Coronary artery (tissue), 2 donors: ENCODE measurements at regions not wholly inside any gene's neighbourhood (a gene's known extent, or its start where the extent isn't known, plus 50 kb on each side); places are given as distances from the start of the nearest gene placed in this dataset.

ENCODE experiments used
- DNase-seq: peaks from one replicate; pipeline ENCODE4 v3.0.0-alpha.2; 2017; ENCODE audit warnings: low spot score
- H3K27ac ChIP-seq, 2 donors: fragments of 200-600 bp; sonication (generic); one replicate each; pipeline ENCODE4 v1.5.1; 2016 to 2019
- H3K4me3 ChIP-seq: fragments of 200-600 bp; sonication (generic); 2 replicates; pipeline ENCODE4 v1.5.1; 2016; ENCODE audit warnings: mild to moderate bottlenecking, moderate library complexity
- TF ChIP-seq, protein P1 (sequence below): fragments of 200-600 bp; sonication (generic); IDR thresholded peaks from one replicate; pipeline ENCODE4 v1.5.1; 2019; ENCODE audit warnings: antibody characterized with exemption

DNA sequence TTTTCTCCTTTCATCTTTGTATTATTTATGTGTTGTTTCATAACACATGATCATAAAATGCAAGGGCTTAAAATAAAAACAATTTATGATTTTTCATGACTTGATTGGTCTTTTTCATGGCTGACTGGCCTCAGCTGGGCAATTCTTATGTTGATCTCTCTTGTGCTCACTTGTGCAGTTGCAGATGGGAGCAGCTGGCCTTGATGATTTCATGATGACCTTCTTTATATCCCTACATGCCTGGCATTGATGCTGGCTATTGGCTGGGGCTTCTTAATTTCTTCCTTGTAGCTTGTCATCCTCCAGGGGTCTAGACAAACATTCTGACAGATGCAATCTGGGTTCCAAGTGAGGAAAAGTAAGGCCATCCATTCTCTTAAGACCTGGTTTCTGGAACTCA, 1832.8 kb upstream of the FLRT2 start:
- TF ChIP-seq, protein P1, sequence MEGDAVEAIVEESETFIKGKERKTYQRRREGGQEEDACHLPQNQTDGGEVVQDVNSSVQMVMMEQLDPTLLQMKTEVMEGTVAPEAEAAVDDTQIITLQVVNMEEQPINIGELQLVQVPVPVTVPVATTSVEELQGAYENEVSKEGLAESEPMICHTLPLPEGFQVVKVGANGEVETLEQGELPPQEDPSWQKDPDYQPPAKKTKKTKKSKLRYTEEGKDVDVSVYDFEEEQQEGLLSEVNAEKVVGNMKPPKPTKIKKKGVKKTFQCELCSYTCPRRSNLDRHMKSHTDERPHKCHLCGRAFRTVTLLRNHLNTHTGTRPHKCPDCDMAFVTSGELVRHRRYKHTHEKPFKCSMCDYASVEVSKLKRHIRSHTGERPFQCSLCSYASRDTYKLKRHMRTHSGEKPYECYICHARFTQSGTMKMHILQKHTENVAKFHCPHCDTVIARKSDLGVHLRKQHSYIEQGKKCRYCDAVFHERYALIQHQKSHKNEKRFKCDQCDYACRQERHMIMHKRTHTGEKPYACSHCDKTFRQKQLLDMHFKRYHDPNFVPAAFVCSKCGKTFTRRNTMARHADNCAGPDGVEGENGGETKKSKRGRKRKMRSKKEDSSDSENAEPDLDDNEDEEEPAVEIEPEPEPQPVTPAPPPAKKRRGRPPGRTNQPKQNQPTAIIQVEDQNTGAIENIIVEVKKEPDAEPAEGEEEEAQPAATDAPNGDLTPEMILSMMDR, result no peak
- DNase-seq, result no peak
- no peak overlapping the region for H3K4me3 ChIP-seq
- H3K27ac ChIP-seq, result no peak overlapping the region

DNA sequence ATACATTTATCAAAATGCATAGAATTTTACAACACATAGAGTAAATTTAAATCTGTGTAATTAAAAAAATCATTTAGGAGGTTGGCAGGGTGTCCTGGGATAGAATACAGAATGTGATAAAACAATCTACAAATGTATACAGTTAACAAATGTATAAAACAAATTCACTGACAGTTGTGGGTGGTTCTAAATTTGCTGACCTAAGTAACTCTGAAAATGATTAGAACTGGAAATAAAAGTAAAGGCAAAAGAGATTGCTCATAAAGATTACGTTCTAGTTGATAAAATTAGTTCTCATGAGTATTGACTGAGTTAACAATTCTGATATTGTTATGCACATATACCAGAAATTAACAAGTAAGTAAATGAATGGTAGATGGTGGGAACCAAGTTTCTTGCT, 1827.3 kb upstream of the FLRT2 start:
- no peak overlapping the region for H3K27ac ChIP-seq

DNA sequence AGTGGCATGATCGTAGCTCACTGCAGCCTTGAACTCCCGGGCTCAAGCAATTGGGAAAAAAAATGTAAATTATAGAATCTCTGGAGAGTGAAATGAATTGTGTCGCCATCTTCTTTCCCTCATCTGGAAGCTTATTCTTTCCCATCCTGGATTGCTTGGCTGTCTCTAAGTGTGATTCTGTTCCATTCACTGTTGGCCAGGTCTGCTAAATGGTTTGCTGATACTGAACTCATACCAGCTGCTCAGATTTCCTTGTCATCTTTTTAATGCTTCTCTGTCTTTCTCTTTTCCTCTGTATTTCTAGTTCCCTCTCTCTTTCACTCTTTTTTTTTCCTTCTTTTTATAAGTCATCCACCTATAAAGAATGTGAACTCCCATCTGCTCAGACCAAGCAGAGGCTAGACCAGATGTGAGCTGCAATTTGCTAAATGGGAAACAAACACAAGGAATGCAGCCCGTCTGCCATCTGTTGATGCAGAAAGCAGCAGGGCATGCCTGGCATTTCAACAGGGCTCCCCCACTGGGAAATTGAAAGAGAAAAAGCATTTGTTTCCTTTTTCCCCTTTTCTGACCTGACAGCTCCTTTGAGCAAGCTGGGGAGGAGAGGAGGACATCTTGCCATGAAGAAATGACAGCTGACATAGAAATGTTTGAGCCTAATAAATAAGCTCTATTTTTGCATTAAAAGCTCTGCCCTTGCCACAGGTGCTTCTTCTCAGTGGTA, 1823.6 kb upstream of the FLRT2 start:
- no peak for DNase-seq
- TF ChIP-seq, protein P1, result no peak
- H3K4me3 ChIP-seq, result no peak overlapping the region
- H3K27ac ChIP-seq, result no peak overlapping the region

More for the DNA sequence above, 1827.3 kb upstream of the FLRT2 start:
- TF ChIP-seq, protein P1, result no peak
- no peak for DNase-seq
- H3K4me3 ChIP-seq, result no peak overlapping the region

DNA sequence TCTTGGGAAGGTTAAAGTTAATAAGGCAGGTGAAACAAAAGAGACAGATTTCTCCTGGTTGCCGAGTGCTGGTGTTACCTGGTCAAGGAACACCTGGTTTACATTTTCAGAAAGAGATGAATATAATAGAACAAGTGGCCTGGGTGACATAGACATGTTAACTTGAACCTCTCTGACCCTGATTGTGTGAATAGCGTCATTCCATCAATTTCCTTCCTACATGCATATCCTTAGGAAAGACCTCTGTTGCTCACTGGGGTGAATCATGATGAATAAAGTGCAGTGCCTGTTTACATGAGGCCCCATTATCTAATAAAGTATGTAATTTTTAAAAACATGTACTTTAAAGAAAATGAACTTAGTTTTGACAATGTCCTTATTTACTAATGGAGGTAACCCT, 1822.9 kb upstream of the FLRT2 start:
- Histone ChIP-seq H3K4me3 (no peak overlapping the region), H3K27ac (no peak overlapping the region)
- TF ChIP-seq, protein P1, result no peak
- DNase-seq, result no peak

DNA sequence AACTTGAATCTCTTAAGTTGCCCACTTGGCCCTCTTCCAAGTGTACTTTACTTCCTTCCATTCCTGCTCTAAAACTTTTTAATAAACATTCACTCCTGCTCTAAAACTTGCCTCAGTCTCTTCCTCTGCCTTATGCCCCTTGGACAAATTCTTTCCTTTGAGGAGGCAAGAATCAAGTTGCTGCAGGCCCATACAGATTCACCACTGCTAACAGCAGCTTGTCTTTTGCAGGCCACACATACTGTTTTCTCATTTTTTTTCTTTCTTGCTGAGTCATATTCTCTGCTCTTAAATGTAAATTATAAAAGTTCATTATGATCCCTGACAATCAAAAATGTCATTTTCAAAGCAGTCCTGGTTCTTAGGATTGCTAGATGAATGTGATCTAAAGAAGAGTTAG, 1820.8 kb upstream of the FLRT2 start:
- TF ChIP-seq, protein P1, result no peak
- Histone ChIP-seq H3K4me3 (no peak overlapping the region), H3K27ac (no peak overlapping the region)
- no peak for DNase-seq

DNA sequence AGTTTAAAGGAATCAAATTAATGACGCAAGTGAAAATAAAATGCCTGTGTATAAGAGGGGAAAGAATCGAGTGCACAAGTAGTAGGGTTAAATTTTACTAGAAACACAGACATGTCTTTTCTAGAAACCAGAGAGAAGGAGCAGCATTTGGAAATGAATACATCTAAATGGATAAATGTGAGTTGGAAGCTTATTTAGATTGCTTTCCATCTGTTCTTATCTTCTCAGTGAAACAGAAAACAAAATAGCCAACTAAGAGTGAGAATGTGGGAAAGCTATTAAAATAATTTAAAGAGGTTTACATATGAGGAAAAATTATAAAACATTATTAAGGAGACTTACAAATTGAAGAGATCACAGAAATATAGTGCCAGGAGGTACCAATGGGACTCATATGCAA, 1818.9 kb upstream of the FLRT2 start:
- TF ChIP-seq, protein P1, result no peak
- DNase-seq, result no peak
- no peak overlapping the region for H3K4me3 ChIP-seq
- no peak overlapping the region for H3K27ac ChIP-seq

DNA sequence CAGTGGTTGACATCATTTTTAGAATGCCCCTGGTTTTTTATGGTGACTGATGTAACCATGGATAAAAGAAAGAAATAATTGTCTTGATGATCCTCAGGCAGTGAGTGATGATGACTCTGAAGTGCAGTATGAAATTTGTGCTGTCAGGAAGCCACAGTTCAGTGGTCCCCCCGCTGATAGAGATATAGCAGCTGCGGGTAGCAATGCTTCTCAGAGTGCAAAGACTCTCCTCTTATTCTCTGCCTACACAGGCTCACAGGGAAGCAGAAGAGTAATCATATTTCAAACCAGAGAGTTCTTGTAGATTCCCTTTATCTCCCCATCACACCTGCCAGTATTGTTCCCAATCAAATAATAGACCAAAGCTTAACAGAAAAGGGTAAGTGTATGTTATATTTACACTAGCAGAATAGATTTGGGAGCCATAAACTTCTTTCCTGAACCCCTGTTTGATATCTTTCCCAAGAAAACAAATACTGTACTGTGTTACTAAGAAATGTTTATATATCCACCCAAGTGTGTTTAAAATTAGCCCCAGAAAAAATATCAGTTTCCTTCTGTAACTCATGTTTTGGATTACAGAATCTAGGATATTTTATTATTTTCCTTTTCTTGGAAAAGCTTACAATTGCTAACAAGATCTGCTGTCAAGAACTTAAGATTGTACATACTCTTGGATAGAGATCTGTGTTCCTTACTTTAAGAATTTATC, 1817.4 kb upstream of the FLRT2 start:
- no peak for DNase-seq

More for the DNA sequence above, 1817.4 kb upstream of the FLRT2 start:
- Histone ChIP-seq H3K27ac (no peak overlapping the region), H3K4me3 (no peak overlapping the region)
- TF ChIP-seq, protein P1, result no peak
